Lower leg skin (tissue), 4 donors: ENCODE measurements at regions not wholly inside any gene's neighbourhood (a gene's known extent, or its start where the extent isn't known, plus 50 kb on each side); places are given as distances from the start of the nearest gene placed in this dataset.

ENCODE experiments used
- DNase-seq, 2 donors: peaks; one replicate each; pipeline ENCODE4 v3.0.0-alpha.2; 2019; ENCODE audit warnings: low spot score in 2 of 2
- H3K4me3 ChIP-seq: fragments of 200-600 bp; sonication (generic); 2 replicates; pipeline ENCODE4 v1.5.1; 2017; ENCODE audit warnings: mild to moderate bottlenecking, low read depth; ENCODE audit not compliant: poor library complexity, severe bottlenecking
- POLR2A ChIP-seq, 2 donors: fragments of 450-650 bp; IDR thresholded peaks; one replicate each; pipeline ENCODE4 v1.6.1; 2016 to 2017; ENCODE audit warnings: antibody characterized with exemption in 2 of 2, mild to moderate bottlenecking in 1 of 2, moderate library complexity in 1 of 2
- WGBS, 2 donors: methylation state at CpG; one replicate each; pipeline ENCODE4 v1.1.5; 2018; 5-methylcytosine and 5-hydroxymethylcytosine counted together
- intact Hi-C: fragments of 100-400 bp; cut with DNase I; formaldehyde crosslinking; loops from one replicate; pipeline ENCODE4 v1.15.0; 2023; ENCODE audit warnings: low total_unique reads
- TF ChIP-seq, protein P1 (sequence below), 3 donors: fragments of 450-650 bp; IDR thresholded peaks; one replicate each; pipeline ENCODE4 v1.5.1; 2016; ENCODE audit warnings: antibody characterized with exemption in 3 of 3, mild to moderate bottlenecking in 3 of 3, moderate library complexity in 2 of 3

- WGBS, 2 donors, result 66 to 70% methylated on average over 5 of the region's 5 CpGs
- DNase-seq, result no peak
- intact Hi-C loops, result no loop called here
- TF ChIP-seq, protein P1, sequence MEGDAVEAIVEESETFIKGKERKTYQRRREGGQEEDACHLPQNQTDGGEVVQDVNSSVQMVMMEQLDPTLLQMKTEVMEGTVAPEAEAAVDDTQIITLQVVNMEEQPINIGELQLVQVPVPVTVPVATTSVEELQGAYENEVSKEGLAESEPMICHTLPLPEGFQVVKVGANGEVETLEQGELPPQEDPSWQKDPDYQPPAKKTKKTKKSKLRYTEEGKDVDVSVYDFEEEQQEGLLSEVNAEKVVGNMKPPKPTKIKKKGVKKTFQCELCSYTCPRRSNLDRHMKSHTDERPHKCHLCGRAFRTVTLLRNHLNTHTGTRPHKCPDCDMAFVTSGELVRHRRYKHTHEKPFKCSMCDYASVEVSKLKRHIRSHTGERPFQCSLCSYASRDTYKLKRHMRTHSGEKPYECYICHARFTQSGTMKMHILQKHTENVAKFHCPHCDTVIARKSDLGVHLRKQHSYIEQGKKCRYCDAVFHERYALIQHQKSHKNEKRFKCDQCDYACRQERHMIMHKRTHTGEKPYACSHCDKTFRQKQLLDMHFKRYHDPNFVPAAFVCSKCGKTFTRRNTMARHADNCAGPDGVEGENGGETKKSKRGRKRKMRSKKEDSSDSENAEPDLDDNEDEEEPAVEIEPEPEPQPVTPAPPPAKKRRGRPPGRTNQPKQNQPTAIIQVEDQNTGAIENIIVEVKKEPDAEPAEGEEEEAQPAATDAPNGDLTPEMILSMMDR (IDR thresholded peaks at IDR 0.05), result no peak
- no peak for TF ChIP-seq POLR2A (IDR thresholded peaks at IDR 0.05)
- no peak overlapping the region for H3K4me3 ChIP-seq
Measured at GRCh38 chr1:113278777-113279176, 111.5 kb upstream of the MAGI3 start.

- H3K4me3 ChIP-seq, result no peak overlapping the region
- intact Hi-C loops, result no loop called here
- DNase-seq, result no peak
- TF ChIP-seq, protein P1 (IDR thresholded peaks at IDR 0.05), result no peak
- TF ChIP-seq POLR2A (IDR thresholded peaks at IDR 0.05), result no peak
- WGBS, 2 donors, result 66 to 79% methylated on average over 3 of the region's 3 CpGs
Measured at GRCh38 chr1:113279776-113280391, 110.4 kb upstream of the MAGI3 start.

- no peak for DNase-seq
- 74 to 90% methylated on average over 1 of the region's 1 CpG for WGBS, 2 donors
- intact Hi-C loops, result no loop called here
- no peak overlapping the region for H3K4me3 ChIP-seq
- no peak for TF ChIP-seq POLR2A (IDR thresholded peaks at IDR 0.05)
- TF ChIP-seq, protein P1 (IDR thresholded peaks at IDR 0.05), result no peak
Measured at GRCh38 chr1:113280581-113280980, 109.7 kb upstream of the MAGI3 start.

DNA sequence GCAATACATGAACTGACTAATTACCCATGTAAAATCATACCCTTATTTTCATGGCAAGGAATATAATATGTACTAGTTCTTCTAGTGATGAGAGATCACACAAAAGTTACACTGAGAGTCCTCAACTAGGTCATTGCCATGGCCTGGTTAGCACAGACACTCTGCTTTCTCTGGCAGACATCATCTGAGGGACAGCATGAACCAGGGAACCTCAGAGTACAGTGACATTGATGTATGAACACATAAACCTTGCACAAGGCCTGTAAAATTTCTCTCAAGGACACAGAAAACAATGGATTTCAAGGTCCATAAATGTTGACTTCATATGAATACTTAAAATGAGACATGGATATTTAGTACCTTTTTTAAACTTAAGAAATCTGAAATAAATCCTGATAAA lies 108.8 kb upstream of the MAGI3 start:
- no peak for DNase-seq
- TF ChIP-seq, protein P1 (IDR thresholded peaks at IDR 0.05), result no peak
- H3K4me3 ChIP-seq, result no peak overlapping the region
- intact Hi-C loops, result no loop called here

- 60 to 70% methylated on average over 3 of the region's 3 CpGs for WGBS, 2 donors
- intact Hi-C loops, result no loop called here
- no peak for DNase-seq
- no peak overlapping the region for H3K4me3 ChIP-seq
- TF ChIP-seq, protein P1 (IDR thresholded peaks at IDR 0.05), result no peak
- no peak for TF ChIP-seq POLR2A (IDR thresholded peaks at IDR 0.05)
Measured at GRCh38 chr1:113282008-113282892, 108.1 kb upstream of the MAGI3 start.
